ENCODE measurements at regions not wholly inside any gene's neighbourhood (a gene's known extent, or its start where the extent isn't known, plus 50 kb on each side); places are given as distances from the start of the nearest gene placed in this dataset.
A peak's percentile ranks its signal among the peaks of the same experiment; 100 is the strongest.

GRCh38 chr22:49582678-49583077 lies 245.0 kb downstream of the BRD1 start:
- no peak for ATAC-seq
- TF ChIP-seq CTCF (IDR thresholded peaks at IDR 0.05): no peak
- TF ChIP-seq POLR2A (IDR thresholded peaks at IDR 0.05): no peak
- Histone ChIP-seq H3K27ac (no peak overlapping the region), H3K27me3 (no peaks in the 10 kb centered on the region), H3K4me3 (no peak overlapping the region), H3K36me3 (no peaks in the 10 kb centered on the region), H3K9me3 (peaks cover 0 to 16% (median 2%) of the 10 kb centered on the region in 12 donors), H3K4me1 (no peaks in the 10 kb centered on the region)
- intact Hi-C loops (cut with DNase I): loop anchor here in 1 of 10 donors (10.0 kb wide), 1 partner anchor 58 kb away; no protein-coding TSS in a partner anchor
- no peak for DNase-seq
- 82 to 88% (median 84%) methylated on average over 11 of the region's 11 CpGs for WGBS, 4 donors

GRCh38 chr22:49582181-49582580 lies 245.5 kb downstream of the BRD1 start:
- DNase-seq (no peak), ATAC-seq (no peak)
- Histone ChIP-seq H3K4me1 (no peaks in the 10 kb centered on the region), H3K9me3 (peaks cover 0 to 16% (median 2%) of the 10 kb centered on the region in 12 donors), H3K27me3 (no peaks in the 10 kb centered on the region), H3K27ac (no peak overlapping the region), H3K36me3 (no peaks in the 10 kb centered on the region), H3K4me3 (no peak overlapping the region)
- intact Hi-C loops (cut with DNase I): loop anchor here in 1 of 10 donors (10.0 kb wide), 1 partner anchor 57 kb away; no protein-coding TSS in a partner anchor
- WGBS, 4 donors: 41 to 56% (median 51%) methylated on average over 4 of the region's 4 CpGs
- TF ChIP-seq POLR2A (IDR thresholded peaks at IDR 0.05): no peak

GRCh38 chr22:49580024-49580423 lies 247.6 kb downstream of the BRD1 start:
- Histone ChIP-seq H3K27me3 (no peaks in the 10 kb centered on the region), H3K27ac (no peak overlapping the region), H3K9me3 (peaks cover 0 to 16% (median 2%) of the 10 kb centered on the region in 12 donors), H3K4me1 (peaks cover 0 to under 1% (median 0%) of the 10 kb centered on the region in 12 donors), H3K4me3 (no peak overlapping the region), H3K36me3 (no peaks in the 10 kb centered on the region)
- intact Hi-C loops (cut with DNase I): loop anchor here in 1 of 10 donors (10.0 kb wide), 1 partner anchor 55 kb away; no protein-coding TSS in a partner anchor
- 62 to 92% (median 71%) methylated on average over 3 of the region's 3 CpGs for WGBS, 4 donors
- no peak for ATAC-seq
- TF ChIP-seq CTCF (IDR thresholded peaks at IDR 0.05): no peak
- no peak for DNase-seq

- Histone ChIP-seq H3K9me3 (peaks cover 0 to 16% (median 2%) of the 10 kb centered on the region in 12 donors), H3K4me1 (peaks cover 0 to 6% (median 0%) of the 10 kb centered on the region in 12 donors), H3K4me3 (no peak overlapping the region), H3K27me3 (no peaks in the 10 kb centered on the region), H3K36me3 (no peaks in the 10 kb centered on the region), H3K27ac (no peak overlapping the region)
- peak in 1 of 5 donors; percentile 13 for DNase-seq
- no peak for TF ChIP-seq CTCF (IDR thresholded peaks at IDR 0.05)
- no peak for TF ChIP-seq POLR2A (IDR thresholded peaks at IDR 0.05)
- no peak for ATAC-seq
- intact Hi-C loops (cut with DNase I): no loop called here
- 83 to 86% (median 85%) methylated on average over 23 of the region's 23 CpGs for WGBS, 4 donors
Observed at GRCh38 chr22:49577168-49578060, 250.3 kb downstream of the BRD1 start.

Measured in heart left ventricle (tissue), 16 donors.